ENCODE measurements at regions not wholly inside any gene's neighbourhood (a gene's known extent, or its start where the extent isn't known, plus 50 kb on each side); places are given as distances from the start of the nearest gene placed in this dataset.

DNA sequence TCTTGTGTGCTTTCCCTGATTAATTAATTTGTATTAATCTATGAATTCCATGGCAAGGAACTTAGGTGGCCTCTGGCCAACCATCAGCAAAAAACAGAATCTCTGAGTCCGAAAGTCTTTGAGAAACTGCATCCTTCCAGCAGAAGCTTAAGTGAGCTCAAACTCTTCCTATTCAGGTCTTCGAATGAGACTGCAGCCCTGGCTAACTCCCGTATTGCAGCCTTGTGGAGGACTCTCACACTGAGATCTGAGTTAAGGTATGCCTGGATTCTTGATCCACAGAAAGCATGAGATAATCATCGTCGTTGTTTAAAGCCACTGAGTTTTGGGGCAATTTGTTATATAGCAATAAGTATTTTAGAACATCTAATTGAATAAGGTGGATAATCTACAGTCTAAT lies 1143.9 kb upstream of the NXPH2 start:
- no peaks in the 10 kb centered on the region for H3K27me3 ChIP-seq (ENCODE audit: control insufficient read depth in 4 of 4, insufficient read depth in 4 of 4, low read length in 3 of 4)
- no peak overlapping the region for H3K9ac ChIP-seq (ENCODE audit: low read depth in 1 of 2, low read length in 2 of 2)
- no peak for DNase-seq (ENCODE audit: low spot score)
- H3K27ac ChIP-seq (ENCODE audit: low read depth in 1 of 2, low read length in 2 of 2) = no peak overlapping the region
- no peaks in the 10 kb centered on the region for H3K9me3 ChIP-seq (ENCODE audit: control insufficient read depth in 4 of 4, low read length in 3 of 4)
- no peaks in the 10 kb centered on the region for H3K4me1 ChIP-seq (ENCODE audit: control insufficient read depth in 4 of 4, insufficient read depth in 4 of 4, low read length in 3 of 4)
- H3K4me3 ChIP-seq (ENCODE audit: low read depth in 1 of 3, low read length in 3 of 3) = no peak overlapping the region
- TF ChIP-seq, protein P1, sequence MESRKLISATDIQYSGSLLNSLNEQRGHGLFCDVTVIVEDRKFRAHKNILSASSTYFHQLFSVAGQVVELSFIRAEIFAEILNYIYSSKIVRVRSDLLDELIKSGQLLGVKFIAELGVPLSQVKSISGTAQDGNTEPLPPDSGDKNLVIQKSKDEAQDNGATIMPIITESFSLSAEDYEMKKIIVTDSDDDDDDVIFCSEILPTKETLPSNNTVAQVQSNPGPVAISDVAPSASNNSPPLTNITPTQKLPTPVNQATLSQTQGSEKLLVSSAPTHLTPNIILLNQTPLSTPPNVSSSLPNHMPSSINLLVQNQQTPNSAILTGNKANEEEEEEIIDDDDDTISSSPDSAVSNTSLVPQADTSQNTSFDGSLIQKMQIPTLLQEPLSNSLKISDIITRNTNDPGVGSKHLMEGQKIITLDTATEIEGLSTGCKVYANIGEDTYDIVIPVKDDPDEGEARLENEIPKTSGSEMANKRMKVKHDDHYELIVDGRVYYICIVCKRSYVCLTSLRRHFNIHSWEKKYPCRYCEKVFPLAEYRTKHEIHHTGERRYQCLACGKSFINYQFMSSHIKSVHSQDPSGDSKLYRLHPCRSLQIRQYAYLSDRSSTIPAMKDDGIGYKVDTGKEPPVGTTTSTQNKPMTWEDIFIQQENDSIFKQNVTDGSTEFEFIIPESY (IDR thresholded peaks at IDR 0.05) = no peak
- TF ChIP-seq GABPA (IDR thresholded peaks at IDR 0.05 in 1 of 2, conservative IDR thresholded peaks at IDR 0.05 in 1 of 2) = no peak
- WGBS = 55% methylated on average over 5 of the region's 5 CpGs
- no peaks in the 10 kb centered on the region for H3K36me3 ChIP-seq (ENCODE audit: control insufficient read depth in 4 of 4, insufficient read depth in 3 of 4, low read depth in 1 of 4, low read length in 3 of 4)

DNA sequence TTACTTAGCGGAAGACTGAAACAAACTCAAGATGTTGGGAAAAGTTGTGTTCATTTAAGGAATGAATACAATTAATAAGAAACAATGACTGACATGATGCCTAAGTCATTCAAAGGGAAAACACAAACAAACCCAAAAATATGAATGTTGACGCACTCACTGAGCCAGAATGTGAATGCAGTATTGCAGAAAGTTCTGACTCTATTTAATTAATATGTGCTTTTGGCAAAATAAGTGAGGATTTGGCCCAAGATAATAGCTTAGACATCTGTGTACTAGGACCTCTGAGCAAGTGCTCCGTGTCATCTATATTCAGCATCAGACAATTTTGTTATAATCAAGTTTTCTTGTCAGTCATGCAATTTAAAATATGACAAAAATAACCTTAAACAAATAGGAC lies 1138.8 kb upstream of the NXPH2 start:
- TF ChIP-seq HNF4A (conservative IDR thresholded peaks at IDR 0.05) (no peak), EGR1 (IDR thresholded peaks at IDR 0.05; ENCODE audit: low read depth in 2 of 2) (no peak), YY1 (IDR thresholded peaks at IDR 0.05) (no peak), SP1 (IDR thresholded peaks at IDR 0.05) (no peak), HNF4G (IDR thresholded peaks at IDR 0.05) (no peak)
- H3K9me3 ChIP-seq (ENCODE audit: control insufficient read depth in 4 of 4, low read length in 3 of 4) = no peaks in the 10 kb centered on the region
- no peak overlapping the region for H3K27ac ChIP-seq (ENCODE audit: low read depth in 1 of 2, low read length in 2 of 2)
- H3K4me3 ChIP-seq (ENCODE audit: low read depth in 1 of 3, low read length in 3 of 3) = no peak overlapping the region
- DNase-seq (ENCODE audit: low spot score) = no peak
- no peak overlapping the region for H3K9ac ChIP-seq (ENCODE audit: low read depth in 1 of 2, low read length in 2 of 2)
- H3K27me3 ChIP-seq (ENCODE audit: control insufficient read depth in 4 of 4, insufficient read depth in 4 of 4, low read length in 3 of 4) = no peaks in the 10 kb centered on the region
- WGBS = 79% methylated on average over 3 of the region's 3 CpGs
- H3K36me3 ChIP-seq (ENCODE audit: control insufficient read depth in 4 of 4, insufficient read depth in 3 of 4, low read depth in 1 of 4, low read length in 3 of 4) = no peaks in the 10 kb centered on the region
- no peaks in the 10 kb centered on the region for H3K4me1 ChIP-seq (ENCODE audit: control insufficient read depth in 4 of 4, insufficient read depth in 4 of 4, low read length in 3 of 4)

- TF ChIP-seq GABPA (IDR thresholded peaks at IDR 0.05 in 1 of 2, conservative IDR thresholded peaks at IDR 0.05 in 1 of 2) (no peak), NR2F2 (IDR thresholded peaks at IDR 0.05) (no peak), SP1 (IDR thresholded peaks at IDR 0.05) (no peak)
- TF ChIP-seq, protein P1 (IDR thresholded peaks at IDR 0.05) = no peak
- 66% methylated on average over 3 of the region's 3 CpGs for WGBS
- no peak overlapping the region for H3K9ac ChIP-seq (ENCODE audit: low read depth in 1 of 2, low read length in 2 of 2)
- no peak overlapping the region for H3K27ac ChIP-seq (ENCODE audit: low read depth in 1 of 2, low read length in 2 of 2)
- H3K4me1 ChIP-seq (ENCODE audit: control insufficient read depth in 4 of 4, insufficient read depth in 4 of 4, low read length in 3 of 4) = no peaks in the 10 kb centered on the region
- H3K36me3 ChIP-seq (ENCODE audit: control insufficient read depth in 4 of 4, insufficient read depth in 3 of 4, low read depth in 1 of 4, low read length in 3 of 4) = no peaks in the 10 kb centered on the region
- H3K27me3 ChIP-seq (ENCODE audit: control insufficient read depth in 4 of 4, insufficient read depth in 4 of 4, low read length in 3 of 4) = no peaks in the 10 kb centered on the region
- DNase-seq (ENCODE audit: low spot score) = no peak
- H3K4me3 ChIP-seq (ENCODE audit: low read depth in 1 of 3, low read length in 3 of 3) = no peak overlapping the region
- H3K9me3 ChIP-seq (ENCODE audit: control insufficient read depth in 4 of 4, low read length in 3 of 4) = no peaks in the 10 kb centered on the region
Measured at GRCh38 chr2:139917690-139918384, 1137.6 kb upstream of the NXPH2 start.

- TF ChIP-seq FOXA2 (IDR thresholded peaks at IDR 0.05) (no peak), HNF4G (IDR thresholded peaks at IDR 0.05) (no peak), GABPA (IDR thresholded peaks at IDR 0.05 in 1 of 2, conservative IDR thresholded peaks at IDR 0.05 in 1 of 2) (no peak), SP1 (IDR thresholded peaks at IDR 0.05) (no peak)
- no peak for DNase-seq (ENCODE audit: low spot score)
- Histone ChIP-seq H3K4me1 (ENCODE audit: control insufficient read depth in 4 of 4, insufficient read depth in 4 of 4, low read length in 3 of 4) (no peaks in the 10 kb centered on the region), H3K9me3 (ENCODE audit: control insufficient read depth in 4 of 4, low read length in 3 of 4) (no peaks in the 10 kb centered on the region), H3K4me3 (ENCODE audit: low read depth in 1 of 3, low read length in 3 of 3) (no peak overlapping the region), H3K36me3 (ENCODE audit: control insufficient read depth in 4 of 4, insufficient read depth in 3 of 4, low read depth in 1 of 4, low read length in 3 of 4) (no peaks in the 10 kb centered on the region), H3K9ac (ENCODE audit: low read depth in 1 of 2, low read length in 2 of 2) (no peak overlapping the region), H3K27ac (ENCODE audit: low read depth in 1 of 2, low read length in 2 of 2) (no peak overlapping the region), H3K27me3 (ENCODE audit: control insufficient read depth in 4 of 4, insufficient read depth in 4 of 4, low read length in 3 of 4) (no peaks in the 10 kb centered on the region)
- 74% methylated on average over 7 of the region's 7 CpGs for WGBS
Measured at GRCh38 chr2:139916822-139917221, 1136.6 kb upstream of the NXPH2 start.

Measured in liver (tissue), 7 donors.